ENCODE measurements at regions not wholly inside any gene's neighbourhood (a gene's known extent, or its start where the extent isn't known, plus 50 kb on each side); places are given as distances from the start of the nearest gene placed in this dataset.

- DNase-seq: no peak
Measured at GRCh38 chr16:85481738-85482137, 131.4 kb upstream of the GSE1 start.

- DNase-seq: no peak
Measured at GRCh38 chr16:85483424-85483823, 129.7 kb upstream of the GSE1 start.

GRCh38 chr16:85484347-85485300 is 128.5 kb upstream of the GSE1 start:
- DNase-seq: no peak

- DNase-seq: no peak
Measured at GRCh38 chr16:85485379-85485778, 127.7 kb upstream of the GSE1 start.

DNA sequence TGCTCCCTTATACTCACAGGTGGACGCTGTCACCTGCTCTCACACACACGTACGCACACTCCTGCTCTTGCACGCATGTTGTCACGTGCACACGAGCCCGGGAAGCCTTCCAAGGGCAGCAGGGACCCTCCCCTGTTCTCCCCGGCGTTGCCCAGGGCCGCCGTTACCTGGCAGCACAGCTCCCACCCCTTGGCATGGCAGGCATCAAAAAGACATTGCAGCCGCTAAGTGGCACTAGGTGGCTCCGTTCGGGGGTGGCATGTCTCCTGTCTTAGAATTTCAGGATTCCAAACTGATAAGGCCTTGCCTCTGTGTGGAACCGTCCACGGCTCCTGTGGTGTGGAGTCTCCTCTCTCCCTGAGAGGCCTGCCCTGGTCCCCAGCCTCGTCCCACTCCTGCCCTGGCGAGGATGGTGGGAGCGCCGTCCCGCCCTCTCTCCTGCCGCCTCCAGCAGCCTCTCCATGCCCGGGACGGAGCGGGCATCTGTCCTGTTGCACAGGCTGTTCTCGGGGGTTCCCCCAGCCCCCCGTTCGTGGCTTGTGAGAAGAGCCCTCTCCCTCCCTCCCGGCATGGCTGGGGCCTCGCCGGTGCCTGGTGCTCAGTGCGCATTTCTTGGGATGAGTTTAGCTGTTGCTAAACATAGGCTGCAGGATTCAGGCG is 126.7 kb upstream of the GSE1 start:
- DNase-seq: no peak

GRCh38 chr16:85488414-85488813 is 124.7 kb upstream of the GSE1 start:
- DNase-seq: no peak

GRCh38 chr16:85490407-85491057 is 122.6 kb upstream of the GSE1 start:
- DNase-seq: no peak

DNA sequence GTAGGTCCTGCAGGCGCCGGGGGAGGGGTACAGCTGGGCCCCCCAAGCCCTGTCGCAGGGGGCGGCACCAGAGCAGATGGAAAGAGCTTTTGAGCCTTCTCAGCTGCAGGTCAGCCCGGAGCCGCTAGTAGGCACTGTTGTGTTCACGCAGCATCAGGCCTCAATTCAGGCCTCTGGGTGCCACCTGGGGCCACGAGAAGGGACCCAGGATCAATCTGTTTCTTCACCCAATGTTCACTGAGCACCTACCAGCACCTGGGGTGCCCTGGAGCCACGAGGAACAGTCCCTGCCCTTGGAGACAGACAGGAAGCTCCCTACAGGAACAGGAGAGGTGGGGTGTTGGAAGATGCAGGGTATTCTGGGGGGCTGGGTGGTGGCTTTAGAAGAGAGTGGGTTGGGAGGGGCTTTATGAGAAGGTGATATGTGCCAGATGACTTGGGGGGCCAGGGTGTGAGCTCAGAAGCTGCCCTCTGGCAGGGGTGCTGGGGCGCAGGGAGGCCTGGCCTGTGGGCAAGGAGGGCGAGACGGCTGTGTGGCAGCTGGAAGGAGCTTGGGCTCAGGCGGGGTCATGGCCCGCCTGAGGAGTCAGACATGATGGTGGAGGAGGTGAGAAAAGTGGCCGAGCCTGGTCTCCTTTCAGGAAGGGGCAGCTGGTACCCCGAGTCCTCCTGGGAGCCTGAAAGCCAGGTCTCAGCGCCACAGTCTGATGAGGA is 121.9 kb upstream of the GSE1 start:
- DNase-seq: peak; percentile 45

DNA sequence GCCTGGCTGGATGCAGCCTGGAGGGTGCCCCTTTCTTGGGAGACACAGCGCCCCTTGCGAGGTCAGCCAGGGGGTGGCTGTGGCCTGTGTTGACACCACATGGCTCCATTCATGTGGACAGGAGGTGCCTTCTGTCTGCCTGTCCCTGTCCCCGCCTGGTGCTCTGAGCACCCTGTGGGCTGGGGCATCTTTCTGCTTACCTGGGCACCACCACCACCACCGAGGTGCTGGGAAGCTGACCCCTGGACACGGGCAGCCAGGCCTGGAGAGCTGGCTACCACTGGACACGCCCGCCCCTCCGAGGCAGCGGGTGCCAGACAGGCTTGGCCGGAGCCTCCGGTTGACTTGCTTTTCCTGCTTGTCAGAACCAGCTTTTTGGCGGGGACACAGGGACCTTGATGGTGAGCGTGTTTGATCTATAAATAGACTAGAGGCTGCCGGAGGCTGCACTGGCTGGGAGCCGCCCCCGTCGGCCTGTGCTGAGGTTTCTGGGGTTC is 121.3 kb upstream of the GSE1 start:
- DNase-seq: no peak

DNA sequence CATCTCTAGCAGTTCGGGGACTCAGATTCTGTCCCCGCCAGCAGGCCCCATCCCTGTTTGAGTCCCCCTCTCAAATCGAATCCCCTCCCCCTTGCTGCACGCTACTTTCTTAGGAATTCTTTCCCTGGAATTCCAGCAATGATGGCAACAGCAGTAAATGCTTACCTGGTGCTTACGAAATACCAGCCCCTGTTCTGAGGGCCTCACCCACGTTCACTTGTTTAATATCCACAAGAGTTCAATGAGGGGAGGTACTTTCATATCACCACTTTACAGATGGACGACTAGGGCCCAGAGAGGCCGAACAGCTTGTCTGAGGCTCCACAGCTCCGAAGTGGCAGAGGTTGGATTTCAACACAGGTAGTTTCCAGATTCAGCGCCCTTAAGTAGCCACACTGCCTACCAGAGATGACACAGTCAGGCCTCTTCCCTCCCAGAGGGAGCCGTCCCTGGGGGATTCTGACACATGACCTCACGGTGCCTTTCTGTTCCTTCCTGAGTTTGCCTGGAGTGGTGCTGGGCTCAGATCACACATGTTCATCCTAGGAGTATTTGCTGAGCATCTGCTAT is 120.7 kb upstream of the GSE1 start:
- DNase-seq: no peak

- no peak for DNase-seq
Measured at GRCh38 chr16:85494315-85494714, 118.8 kb upstream of the GSE1 start.

GRCh38 chr16:85495259-85495658 is 117.9 kb upstream of the GSE1 start:
- DNase-seq: no peak

DNA sequence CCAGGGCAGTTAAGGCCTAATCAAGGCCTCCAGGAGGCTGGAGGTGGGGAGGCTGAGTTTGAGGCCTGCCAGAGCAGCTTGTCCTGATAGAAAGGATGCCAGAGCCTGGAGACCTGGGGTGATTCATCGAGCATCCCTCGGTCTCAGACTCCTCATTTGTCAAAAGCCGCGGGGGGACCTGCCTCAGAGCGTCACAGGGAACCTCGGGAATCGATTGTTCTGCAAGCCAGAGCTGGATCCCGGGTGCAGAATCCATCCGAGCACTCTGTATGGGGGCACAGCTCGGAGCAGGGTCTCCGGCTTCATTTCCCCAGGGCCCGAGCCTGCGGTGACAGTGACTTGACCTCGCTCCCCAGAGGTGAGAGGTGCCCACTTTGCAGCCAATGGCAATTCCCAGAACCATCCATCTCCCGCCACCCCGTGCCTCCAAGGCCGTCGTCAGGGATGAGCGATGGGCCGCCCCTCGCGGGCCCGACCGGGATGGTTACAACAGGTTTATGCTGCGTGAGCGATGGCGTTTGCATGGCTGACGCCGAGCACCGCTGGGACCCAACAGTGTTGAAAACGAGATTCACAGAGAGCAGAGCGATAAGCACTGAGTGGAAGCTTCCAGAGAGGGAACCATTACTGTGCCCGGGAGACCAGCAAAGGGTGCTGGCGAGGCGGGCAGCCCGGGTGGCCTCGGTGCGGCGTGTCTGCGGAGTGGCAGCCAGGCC is 117.1 kb upstream of the GSE1 start:
- DNase-seq: no peak

DNA sequence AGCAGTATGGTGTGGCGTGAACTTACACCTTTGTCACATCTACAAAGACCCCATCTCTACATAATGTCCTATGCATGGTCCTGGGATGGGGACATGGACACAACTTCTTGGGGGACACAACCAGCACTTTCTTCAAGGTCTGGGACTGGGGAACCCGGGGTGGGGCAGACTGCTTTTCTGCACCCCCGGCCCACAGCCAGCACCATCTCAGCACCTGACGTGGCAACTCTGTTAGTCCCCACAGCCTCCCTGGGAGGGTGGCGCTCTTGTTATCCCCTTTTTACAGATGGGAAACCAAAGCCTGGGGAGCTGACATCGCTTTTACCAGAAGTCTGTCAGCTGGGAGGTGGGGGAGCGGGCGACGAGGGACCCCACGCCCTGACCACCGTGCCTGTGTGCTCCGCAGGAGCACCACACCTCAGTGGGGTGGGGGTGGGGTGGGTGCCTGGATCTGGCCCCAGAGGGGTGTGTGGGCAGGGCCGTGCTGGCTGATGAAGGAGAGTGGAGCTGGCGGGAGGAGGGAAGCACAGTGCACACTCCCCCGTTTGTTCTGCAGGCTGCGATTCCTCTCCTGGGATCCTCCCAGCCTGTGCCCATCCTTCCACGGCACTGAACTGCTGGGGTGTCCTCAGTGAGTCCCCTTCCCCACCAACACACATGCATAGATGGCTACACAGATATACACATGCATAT is 115.4 kb upstream of the GSE1 start:
- no peak for DNase-seq

GRCh38 chr16:85498607-85499006 is 114.5 kb upstream of the GSE1 start:
- DNase-seq: no peak

GRCh38 chr16:85500220-85500619 is 112.9 kb upstream of the GSE1 start:
- DNase-seq: no peak

- DNase-seq: no peak
Measured at GRCh38 chr16:85501900-85502299, 111.2 kb upstream of the GSE1 start.

GRCh38 chr16:85502357-85502756 is 110.8 kb upstream of the GSE1 start:
- no peak for DNase-seq

DNA sequence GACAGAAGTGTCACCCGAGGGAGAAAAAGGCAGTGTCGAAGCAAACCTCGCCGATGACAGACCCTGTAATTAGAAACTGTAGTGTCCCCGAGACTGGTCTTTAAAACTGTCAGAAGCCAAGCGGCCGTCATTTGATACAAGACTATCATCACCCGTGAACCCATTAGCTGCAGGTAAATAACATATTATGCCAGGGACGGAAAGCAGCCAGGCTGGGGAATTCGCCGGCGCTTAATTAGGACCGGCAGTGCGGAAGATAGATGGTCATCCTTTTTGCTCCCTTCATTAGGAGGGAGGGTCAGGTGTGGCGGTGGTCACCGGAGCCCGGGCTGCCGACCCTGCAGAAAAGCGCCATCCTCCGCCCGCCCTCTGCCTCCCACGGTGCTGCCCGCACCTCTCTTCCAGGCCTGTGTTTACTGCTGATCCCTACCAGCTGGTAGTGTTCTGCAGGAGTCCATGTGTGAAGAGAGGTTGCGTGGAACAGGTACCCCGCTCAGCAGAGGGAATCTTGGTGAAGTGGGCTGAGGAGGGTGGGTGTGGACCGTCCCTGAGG is 109.4 kb upstream of the GSE1 start:
- DNase-seq: no peak

- no peak for DNase-seq
Measured at GRCh38 chr16:85504242-85504641, 108.9 kb upstream of the GSE1 start.

Measured in CD4-positive, alpha-beta T cell treated with Interleukin-10 for 1 hour (primary cell).